Activated CD8-positive, alpha-beta memory T cell treated with anti-CD3 and anti-CD28 coated beads for 48 hours (primary cell): ENCODE measurements at regions not wholly inside any gene's neighbourhood (a gene's known extent, or its start where the extent isn't known, plus 50 kb on each side); places are given as distances from the start of the nearest gene placed in this dataset.

Experiments
- DNase-seq, 3 experiments: peaks; one replicate each; pipeline ENCODE4 v3.0.0-alpha.2; 2020; ENCODE audit warnings: low read depth in 2 of 3, low spot score in 2 of 3

DNA sequence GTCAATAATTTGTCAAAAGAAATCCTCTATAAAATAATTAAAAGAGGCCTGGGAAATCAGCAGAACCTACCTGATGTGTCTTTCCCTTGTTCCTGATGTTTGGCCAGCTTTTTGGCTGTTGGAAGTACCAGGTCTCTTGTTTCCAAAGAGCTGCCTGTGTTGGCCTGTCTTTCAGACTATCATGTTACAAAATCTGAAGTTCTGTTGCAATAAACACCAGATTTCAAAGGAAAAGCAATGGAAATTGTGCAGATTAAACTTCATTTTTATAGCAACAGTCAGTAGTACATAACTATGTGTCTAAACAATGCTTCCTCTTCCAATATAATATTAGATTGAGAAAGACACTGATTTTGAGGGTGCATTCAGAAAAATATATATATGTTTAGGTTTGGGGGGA is 647.2 kb upstream of the CXADR start:
- DNase-seq, result no peak

DNA sequence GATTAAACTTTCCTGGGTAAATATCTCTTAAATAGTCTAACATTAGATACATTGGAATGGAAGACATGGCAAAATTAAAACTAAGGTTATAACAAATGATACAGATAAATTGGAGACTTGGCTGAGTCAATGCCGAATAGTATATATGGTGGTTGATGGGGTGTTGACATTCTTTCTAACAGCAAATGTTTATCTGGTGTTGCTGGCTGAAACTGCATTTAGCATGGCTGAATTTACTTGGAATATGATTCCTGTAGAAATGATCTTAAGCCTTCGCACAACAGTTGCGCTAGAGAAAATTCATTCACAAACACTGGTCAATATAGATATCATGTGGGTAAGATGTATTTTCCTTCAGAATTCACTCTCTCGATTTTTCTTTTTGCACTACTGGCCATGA is 646.0 kb upstream of the CXADR start:
- DNase-seq, result no peak

DNA sequence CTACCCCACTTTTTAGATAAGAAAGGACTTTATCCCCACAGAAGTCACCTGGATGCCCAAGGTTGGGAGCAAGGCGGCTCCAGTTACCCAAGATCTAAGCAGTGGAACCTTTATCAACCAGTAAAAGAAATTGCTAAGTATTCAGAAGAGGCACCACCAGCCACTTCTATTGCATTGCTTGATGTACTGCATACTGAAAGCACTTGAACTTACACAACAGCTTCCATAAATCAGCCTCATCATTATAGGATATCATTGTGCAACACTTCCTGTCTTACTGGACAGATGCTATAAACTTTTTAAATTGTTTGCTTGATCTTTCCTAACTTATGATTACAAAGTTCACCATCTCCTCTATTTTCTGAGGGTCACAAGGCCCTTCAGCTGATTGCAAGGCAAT is 642.7 kb upstream of the CXADR start:
- DNase-seq, result no peak

DNA sequence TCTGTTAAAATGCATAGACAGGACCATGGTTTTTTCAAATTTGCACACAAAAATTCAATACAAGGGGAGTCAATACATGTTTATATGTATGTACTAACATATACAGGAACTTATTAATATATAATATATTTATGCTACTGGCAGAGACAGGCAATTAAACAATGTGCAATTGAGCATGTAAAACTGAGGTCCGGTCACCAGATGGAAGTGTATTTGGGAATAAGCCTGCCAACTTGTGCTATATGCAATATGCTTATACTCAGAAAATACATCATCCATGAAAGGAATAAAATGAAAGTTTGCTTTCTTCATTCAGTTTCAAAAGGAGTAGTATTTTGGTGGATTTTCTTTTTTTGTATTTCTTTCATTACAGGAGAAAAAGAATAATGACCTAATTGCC is 640.2 kb upstream of the CXADR start:
- DNase-seq, result no peak

DNA sequence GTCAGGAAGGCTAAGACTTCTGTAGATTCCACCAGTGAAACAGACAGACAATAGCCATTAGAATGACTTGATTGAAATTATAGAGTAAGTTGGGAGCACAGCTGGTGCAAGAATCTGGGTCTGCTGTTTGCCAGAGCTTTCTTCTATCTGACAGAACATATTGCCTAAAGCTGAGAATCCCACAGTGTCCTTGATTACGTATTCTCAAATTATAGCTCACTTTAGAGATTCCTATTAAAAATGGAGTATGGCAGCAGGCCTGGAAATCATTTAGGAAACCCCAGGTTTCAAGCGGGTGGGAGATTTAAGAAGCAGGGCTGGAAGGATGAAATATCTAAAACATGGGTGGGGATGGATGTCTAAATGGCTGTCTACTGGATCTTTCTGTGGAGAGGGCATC is 639.7 kb upstream of the CXADR start:
- no peak for DNase-seq

DNA sequence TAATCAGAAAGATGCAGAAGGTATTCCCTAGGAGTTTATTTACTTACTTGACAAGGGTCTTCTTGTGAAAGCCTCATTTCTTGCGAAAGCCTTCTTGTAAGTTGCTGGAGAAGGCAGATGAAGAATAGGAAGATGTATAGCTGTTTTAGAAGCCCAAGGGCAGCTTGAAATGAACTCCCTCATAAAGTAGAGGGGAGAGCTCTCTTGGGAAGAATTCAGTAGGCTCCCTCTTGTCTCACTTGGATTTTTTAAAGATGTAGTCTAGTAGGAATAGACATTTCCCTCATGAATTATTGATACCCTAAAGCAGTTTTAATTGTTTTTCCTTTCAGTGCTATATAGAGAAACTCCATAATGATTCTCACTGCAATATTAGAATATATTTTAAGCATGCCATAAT is 639.2 kb upstream of the CXADR start:
- no peak for DNase-seq

DNA sequence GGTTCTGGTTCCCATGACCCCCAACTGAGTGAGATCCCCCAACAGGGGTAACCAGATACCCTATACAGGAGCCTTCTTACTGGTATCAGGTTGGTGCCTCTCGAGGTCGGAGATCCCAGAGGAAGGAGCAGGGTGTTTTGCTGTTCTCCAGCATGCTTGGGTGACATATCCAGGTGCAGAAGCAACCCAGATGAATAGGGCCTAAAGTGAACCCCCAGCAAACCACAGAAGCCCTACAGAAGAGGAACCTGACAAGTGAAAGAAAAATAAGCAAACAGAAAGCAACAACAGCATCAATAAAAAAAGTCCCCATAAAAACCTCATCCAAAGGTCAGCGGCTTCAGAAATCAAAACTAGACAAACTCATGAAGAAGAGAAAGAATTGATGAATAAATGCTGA is 633.4 kb upstream of the CXADR start:
- no peak for DNase-seq

DNA sequence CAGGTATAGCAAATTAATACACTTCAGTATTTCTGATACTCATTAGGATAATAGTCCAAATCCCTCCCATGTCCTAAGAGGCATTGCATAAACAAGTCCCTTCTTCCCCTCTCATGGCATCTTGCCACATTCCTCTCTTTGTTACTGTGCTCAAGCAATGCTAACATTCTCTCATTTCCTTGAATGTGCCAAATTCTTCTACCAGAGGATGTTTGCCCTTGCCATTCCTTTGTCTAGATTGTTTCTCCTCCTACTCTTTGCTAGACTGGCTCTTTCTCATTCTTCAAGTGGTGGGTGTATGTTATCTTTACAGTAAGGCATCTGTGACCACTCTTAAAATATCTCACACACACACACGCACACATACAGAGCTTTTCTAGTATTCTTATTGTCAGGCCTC is 621.0 kb upstream of the CXADR start:
- DNase-seq, result no peak

DNA sequence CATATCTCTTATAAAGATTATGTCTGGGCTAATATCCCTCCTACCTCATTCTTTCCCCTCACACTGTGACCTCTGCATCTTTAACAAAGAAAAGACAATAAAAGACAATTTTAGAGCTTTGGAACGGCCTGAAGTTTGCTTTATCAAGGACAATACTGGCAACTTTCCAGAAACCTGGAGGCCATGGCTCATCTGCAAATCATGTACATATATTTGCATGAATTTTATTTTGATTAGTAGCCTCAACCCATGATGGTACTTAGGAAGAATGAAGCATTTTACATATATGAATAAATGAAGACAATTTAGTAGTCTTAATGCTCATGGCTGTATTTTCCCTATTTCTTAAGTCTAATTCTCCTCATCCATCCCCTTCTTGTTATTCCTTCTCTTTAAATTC is 612.2 kb upstream of the CXADR start:
- DNase-seq, result no peak

DNA sequence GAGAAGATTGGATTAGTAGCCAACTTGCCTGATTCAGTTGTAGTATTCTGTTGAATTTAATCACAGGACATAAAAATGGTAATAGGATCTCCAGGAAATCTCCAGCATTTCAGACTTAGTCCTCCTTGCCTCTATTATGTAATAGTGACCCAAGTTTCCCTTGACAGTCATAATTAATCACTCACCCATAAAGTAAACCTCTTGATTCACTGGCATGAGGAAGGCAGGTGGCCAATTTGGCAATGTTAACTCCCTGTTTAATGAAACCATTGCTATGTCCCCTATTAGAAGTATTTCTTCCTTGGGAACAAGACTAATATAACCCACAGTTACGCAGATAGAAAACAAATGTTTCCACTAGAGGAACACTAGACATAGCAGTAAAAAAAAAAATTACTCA is 604.8 kb upstream of the CXADR start:
- no peak for DNase-seq

DNA sequence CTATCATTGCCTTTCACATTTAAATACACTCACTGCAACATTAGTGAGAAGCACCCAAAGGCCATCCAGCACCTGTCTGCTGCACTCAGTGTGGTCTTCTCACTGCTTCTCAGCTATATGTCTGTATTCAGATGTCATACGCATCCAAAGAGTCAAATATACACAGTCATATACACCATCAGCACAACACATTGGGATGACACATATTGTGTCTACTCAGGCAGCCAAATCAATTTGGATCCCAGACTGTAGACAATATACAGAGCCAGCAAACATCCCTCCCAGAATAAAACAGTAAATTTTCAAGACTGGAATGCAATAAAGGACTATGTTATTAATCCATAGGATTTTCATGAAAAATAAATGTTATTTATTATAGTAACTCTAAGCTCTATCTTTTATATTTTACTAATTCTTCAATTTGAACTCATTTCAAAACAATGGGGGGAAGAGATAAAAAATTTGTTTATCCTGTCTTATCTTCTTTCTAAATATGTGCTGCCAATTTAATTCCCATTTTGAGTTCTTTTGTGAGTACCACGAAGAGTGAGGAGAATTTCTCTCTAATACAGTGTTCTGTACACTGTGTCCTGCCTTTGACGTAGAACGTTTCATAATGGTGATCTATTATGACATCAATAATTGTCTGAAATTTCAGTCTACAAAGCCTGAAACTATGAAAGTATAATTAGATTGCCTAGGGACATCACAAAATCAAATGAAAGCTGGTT is 602.2 kb upstream of the CXADR start:
- no peak for DNase-seq

DNA sequence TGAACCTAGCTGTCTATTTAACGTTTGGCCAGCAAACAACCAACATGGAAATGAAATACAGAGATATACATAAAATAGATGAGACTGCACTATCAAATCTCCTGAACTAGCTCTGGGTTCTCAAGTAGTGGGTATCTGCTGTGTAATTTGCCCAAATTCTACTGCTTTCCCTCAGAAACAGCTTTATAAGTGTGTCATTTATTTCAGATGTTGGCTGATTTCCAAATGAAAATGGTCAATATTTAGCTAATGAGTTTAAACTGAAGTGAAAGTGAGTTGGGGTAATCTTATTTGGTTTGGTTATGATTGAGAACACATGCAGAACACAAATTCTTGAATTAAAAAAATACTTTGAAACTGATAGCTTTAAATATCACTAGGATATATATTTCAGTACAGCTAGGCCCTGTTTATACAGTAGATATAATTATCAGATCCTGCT is 601.7 kb upstream of the CXADR start:
- no peak for DNase-seq

DNA sequence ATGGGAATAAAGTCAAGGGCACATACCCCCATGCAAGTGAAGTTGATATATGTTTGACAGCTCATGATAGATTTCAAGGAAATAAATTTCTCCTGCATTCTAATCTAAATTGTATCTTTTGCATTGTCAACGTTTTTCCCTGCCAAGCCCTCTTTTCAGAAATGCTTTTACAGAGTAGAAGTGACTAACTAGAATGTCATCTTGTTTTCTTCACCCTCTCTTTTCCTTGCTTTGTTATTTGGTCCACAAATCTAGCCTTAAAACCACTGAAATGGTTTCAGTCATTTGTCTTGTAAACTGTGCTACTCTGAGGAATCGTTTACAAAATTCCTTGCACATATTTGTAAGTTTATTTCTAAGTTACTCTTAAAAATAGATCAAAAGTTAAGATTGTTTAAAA is 600.8 kb upstream of the CXADR start:
- no peak for DNase-seq

DNA sequence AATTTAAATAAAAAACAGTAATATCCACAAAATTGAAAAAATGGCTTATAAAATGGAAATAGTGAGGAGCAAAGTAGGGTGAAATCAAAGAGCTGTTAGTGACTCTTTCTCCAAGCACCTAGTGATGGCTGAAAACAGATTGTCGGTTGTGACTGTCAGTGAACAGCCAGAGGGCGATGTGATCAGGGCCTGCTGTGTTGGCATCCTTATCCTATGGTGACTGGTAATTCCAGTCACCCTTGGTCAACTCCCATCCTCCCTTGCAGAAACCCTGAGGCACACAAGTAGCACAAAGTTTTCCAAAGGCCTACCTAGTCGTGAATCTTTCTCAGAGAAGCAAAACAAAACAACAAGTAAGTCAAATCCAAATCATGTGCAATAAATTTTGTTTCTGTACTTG is 599.8 kb upstream of the CXADR start:
- DNase-seq, result no peak

DNA sequence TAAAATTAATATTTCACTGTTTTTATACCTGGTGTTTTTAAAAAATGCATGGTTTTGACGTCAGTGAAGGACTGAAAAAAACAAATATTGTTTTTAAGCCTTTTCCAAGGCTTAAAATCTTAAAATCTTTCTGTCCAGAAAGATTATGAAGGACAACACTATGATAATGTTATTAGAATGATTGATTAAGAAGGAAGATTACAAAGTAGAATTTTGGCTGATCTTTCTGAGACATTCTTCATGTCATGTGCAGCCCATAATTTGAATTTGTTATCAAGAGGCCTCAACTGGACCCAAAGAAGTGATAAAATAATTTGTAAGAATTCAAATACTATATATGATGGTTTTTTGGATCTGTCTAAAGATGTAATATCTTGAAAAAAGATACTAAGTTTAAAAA is 584.4 kb upstream of the CXADR start:
- DNase-seq, result no peak

DNA sequence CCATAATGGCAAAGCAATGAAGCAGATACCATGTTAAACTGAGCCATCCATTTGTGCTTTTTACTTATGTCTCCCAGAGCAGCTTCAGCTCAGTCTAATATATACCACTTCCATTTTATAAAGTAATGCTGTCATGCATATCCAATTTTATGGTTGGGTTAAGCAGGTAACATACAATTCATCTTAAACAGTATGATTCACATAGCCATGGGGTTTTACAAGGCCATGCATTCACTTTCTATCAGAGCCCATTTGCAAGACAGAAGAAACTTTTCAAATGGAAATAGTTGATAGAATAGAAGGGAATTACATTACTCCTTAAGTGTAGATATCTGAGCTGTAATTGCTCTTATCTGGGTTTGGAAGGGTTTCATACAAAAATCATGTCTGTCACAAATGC is 580.5 kb upstream of the CXADR start:
- DNase-seq, result no peak

DNA sequence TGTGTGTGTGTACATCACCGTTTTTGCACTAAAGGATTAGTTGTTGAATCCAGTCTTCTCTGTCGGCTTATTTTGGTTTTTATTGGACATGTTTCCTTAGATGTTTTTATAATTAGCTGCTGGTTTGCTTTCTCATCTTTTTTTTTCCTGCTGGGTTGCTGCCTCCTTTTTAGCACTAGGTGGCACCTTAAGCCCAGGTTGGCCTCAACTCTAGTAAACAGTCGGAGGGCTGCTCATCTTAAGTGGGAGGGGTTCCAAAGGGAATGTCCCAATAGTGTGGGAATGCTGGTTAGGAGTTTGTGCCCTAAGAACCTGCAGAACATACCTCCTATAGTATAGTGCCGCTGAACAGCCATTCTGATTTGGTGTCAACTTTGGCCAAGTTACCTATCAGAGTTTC is 570.1 kb upstream of the CXADR start:
- no peak for DNase-seq

DNA sequence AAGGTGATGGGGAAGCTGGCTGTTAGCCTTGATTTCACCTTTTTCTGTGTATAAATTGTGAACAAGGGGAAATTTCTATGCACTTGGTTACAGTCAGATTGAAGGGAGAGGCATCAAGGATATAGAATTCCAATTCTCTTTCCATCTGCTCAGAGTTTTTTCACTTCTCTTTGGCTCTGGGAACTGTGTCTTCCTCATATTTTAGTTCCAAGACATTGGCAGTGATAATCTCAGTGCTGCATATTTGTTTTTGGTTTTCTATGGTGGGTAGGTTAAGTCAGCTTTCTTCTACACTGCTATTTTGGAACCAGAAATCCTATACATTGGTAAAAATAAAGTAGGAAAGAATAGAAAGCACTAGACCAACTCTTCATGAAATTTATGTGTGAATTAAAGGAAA is 569.6 kb upstream of the CXADR start:
- DNase-seq, result no peak

DNA sequence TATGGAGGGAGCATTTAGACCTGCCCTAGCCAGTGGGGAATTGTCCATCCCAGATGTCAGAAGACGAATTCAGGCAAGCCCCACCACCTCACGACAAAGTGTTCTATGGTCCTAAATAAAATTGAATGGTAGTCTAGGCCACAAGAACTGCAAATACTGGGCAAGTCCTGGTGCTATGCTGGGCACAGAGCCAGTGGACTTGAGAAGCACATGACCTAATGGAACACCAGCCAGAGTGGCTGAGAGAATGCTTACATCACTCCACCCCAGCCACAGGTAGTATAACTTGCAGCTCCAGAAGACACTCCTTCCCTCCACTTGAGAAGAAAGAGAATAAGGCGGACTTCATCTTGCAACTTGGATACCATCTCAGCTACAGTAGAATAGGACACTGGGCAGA is 567.3 kb upstream of the CXADR start:
- no peak for DNase-seq

DNA sequence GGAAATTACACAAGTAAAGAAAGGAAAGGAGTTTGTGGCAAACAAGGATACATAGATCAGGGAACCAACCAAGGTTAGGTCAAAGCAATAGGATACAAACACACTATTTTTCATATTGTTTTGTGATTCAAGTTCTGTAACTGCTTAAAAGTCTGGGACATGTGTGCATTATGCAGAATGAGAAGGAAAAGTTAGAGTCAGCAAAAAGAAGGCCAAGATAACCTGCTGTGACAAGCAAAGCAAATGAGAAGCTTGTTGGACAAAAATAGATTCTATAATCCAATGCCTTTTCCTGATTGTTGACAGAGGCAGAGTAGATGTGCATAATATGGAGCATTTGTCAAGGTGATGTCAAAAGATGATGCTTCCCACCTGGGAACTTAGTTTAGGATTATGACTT is 556.0 kb upstream of the CXADR start:
- DNase-seq, result no peak

DNA sequence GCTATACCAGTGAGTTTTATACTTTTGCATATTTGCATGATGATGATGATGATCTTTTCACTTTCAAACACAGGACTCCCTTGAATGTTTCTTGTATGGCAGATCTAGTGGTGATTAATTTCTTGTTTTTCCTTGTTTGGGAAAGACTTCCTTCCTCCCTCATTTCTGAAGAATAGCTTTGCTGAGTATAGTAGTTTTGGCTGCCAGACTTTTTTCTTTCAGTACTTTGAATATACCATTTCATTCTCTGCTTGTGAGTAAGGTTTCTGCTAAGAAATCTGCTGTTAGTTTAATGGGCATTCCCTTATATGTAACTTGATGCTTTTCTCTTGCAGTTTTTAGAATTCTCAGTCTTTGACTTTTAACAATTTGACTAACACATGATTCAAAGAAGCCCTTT is 547.4 kb upstream of the CXADR start:
- DNase-seq, result no peak

DNA sequence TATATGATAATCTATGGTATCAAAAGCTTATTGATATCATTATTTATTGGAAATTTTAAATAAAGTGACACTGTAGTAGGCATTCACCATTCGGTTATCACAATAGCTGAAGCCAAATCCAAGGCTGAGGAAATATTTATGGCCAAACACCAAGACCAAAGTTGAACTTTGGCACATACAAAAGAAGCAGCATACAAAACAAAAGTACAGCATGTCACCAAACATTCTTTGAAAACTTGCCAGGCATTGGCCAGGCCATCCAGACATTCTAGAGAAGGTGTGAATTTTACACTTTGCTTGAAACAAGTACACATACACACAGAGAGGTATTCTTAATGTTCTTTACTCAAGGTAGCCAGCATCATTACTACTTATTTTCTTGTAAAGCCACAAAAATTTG is 544.4 kb upstream of the CXADR start:
- no peak for DNase-seq

DNA sequence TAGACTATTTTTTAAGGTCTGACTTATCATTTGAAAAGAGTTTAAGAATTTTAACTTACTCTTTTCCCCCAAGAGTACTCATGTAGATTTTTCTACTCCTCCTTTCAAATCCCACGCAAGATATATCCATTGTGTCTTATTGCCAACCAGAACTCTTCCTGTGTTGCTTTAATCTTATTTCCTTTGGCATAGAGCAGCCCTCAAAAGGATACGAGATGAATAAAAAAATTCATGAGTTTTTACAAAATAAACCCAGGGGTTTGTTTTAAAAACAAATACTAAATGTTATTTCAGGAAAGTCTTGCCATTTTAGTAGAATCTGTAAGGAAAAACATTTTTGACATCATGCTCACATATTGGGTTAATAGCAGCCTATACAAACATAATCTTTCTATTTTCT is 543.2 kb upstream of the CXADR start:
- DNase-seq, result no peak

DNA sequence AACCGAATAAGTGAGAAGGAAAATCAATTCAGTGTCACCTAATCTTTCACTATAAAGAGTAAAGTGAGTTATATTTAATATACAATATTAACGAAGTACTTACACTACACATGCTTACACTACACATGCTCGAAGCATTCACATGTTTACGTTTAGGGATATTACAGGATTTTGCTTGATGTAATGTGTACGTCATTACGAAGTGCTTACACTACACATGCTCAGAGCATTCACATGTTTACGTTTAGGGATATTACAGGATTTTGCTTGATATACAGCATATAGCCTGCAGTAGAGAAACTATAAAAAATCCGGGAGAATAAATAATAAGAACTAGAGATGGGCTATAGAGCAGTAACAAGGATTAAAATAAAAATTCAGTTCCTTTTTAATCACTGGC is 538.8 kb upstream of the CXADR start:
- DNase-seq, result no peak
